HG02798 (cell line): ENCODE measurements at regions not wholly inside any gene's neighbourhood (a gene's known extent, or its start where the extent isn't known, plus 50 kb on each side); places are given as distances from the start of the nearest gene placed in this dataset.

Experiments
- ATAC-seq: cut with Tn5 transposase; IDR thresholded peaks from one replicate; pipeline ENCODE4 v1.9.1; 2021; ENCODE audit warnings: mild to moderate bottlenecking; ENCODE audit not compliant: unreplicated experiment, poor library complexity

DNA sequence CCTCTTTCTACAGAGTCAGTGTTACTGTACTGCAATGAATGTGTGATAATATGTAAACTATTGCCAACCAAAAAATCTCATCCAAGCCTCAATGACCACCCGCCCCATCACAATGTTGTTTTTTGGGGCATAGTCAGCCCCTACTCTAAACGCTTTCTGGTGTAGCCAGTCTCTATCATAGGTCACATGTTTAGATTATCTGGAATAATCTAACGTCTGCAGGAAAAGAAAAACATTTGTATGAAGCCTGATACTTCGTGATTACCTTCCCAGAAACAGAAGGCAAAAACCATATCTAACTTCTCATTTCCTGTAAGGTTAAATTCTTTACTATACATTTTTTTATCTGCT, 1331.8 kb upstream of the GBE1 start:
- ATAC-seq, result no peak

DNA sequence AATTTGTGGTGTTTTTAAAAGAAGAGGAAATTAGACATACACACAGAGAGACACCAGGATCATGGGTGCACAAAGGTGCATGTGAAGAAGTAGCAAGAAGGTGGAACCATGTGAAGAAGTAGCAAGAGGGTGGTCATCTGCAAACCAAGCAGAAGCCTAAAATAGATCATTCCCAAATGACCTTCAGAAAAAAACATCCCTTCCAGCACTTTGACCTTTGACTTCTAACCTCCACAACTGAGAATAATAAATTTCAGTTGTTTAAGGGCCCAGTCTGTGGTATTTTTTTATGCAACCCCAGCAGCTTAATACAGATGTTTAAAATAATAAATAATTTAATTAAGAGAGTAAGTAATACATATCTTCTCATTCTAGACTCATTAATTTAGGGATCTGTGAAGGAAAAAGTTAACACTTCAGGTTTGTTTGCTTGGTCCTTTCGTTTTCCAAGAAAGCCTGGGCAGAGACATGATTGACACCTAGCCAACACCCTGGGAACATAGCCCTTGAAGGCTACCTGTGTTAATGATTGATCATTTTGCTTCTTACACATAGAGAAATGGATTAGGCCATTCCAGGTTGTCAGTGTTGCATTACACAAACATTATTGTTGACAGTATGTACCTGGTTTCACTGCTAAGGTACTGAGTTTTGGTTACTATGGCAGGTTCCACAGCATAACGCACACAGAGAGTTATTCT, 1331.2 kb upstream of the GBE1 start:
- no peak for ATAC-seq

GRCh38 chr3:83076041-83076440, 1314.6 kb upstream of the GBE1 start:
- ATAC-seq, result no peak

DNA sequence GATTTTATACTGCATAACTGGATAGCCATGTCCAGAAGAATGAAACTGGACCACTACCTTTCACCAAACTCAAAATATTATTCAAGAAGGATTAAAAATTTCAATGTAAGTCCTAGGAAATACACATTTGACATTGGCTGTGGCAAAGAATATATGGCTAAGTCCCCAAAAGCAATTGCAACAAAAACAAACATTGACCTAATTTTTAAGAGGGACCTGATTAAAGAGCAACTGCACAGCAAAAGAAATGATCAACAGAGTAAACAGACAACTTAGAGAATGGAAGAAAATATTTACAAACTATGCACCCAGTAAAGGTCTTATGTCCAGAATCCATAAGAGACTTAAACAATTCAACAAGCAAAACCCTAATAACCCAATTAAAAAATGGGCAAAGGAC, 1313.0 kb upstream of the GBE1 start:
- no peak for ATAC-seq

GRCh38 chr3:83065851-83066460, 1304.5 kb upstream of the GBE1 start:
- ATAC-seq, result no peak

GRCh38 chr3:83063446-83063845, 1302.0 kb upstream of the GBE1 start:
- no peak for ATAC-seq

DNA sequence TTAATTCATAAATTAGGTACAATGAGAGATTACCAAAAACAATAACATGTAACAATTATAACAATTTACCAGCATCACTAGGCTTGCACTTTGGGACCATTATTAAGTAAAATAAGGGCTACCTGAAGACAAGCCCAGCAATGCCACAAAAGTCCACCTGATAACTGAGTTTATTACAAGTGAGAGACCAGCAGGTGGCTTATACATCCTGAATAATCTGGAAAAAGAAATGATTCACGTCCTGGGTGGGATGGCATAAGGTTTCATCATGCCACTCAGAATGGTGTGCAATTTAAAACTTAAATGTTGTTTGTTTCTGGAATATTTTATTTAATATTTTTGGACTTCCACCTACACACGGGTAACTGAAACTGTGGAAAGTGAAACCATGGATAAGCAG, 1287.1 kb upstream of the GBE1 start:
- ATAC-seq, result no peak

GRCh38 chr3:83039422-83039821, 1278.0 kb upstream of the GBE1 start:
- ATAC-seq, result no peak

DNA sequence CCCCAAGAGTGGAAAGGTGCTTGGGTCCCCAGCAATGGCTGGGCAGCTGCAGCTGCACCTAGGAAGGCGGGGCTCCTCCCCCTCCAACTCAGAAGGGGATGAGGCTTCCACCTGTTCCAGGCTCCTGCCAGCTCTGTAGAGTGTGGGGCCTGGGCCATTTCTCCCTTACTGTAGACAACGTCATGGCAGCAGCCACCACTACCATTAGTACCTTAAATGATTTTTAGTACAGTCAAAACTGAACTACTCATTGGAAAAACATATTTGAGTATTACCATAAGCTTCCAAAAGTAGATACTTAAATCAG, 1274.2 kb upstream of the GBE1 start:
- no peak for ATAC-seq

DNA sequence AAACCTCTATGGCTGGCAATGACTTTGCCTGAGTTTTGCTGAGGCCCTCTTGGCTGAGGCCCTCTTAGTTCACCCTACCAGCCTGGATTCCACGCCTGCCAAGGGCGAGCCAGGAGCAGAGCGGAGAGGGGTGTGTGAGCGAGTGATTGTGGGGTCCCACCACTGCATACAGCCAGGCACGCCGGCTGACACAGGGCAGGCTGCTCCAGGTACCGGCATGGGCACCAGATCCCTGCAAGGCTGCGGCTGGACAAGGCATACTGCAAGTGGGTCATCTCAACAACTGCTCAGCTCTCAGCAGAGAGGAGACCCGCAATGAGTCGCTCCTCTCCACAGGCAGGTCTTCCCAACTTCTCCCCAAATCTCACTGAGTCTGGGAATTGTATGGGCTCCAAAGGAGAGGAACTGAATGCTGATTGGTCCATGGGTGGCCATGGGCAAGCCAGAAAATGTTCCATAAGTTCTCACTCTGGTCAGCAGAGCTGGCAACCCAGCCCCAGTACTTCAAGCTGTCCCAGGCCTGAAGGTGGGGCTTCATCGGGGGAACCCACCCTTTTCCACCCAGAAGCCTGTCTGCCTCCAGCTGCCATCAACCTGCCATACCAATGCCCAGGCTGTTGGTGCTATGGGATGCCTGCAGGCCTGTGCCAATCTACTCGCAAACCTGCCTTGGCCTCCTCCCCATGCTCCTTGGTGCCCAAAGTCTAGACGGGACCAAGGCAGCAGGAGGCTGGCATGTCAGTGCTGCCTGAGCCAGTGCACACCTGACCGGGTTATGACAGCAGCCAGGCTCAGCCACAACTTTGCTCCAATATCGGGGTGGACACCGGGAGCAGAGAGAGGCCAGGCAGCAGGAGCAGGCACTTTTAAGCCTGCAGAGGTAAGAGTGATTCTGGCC, 1273.6 kb upstream of the GBE1 start:
- ATAC-seq, result no peak

DNA sequence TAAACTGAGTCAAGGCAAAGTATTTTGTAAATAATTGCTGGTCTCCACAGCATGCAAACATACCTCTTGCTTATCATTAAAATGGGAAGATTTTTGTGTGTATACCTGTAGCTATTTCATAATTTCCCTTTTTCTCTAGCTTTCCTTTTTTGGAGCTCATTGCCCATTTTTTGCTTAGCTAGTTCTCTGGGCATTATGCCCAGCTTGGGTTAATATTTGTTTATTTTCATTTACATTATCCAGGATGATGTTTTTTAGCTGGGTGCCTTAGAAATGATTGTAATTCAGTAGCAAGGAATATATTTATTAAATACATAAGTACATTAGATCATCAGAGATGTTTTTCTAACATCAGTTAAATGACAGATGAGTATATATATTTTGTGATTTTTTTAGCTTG, 1271.7 kb upstream of the GBE1 start:
- ATAC-seq, result no peak

DNA sequence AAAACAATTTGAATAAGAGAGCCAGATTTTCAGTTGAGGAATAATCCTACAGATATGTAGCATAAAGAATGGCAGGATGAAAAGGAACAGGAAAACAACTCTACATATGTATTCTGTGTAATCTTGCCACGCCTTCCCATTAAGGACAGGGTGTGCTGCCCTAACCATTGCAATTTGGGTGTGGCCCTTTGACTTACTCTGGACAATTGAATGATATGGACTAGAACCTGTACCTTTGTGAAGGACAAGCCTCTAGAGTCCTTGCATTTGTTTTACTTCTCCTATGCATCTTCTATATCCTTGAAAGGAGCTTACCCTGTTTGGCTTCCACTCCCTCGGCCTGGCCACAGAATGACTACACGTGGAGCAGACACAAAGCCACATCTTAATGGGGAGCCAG, 1261.6 kb upstream of the GBE1 start:
- ATAC-seq, result no peak

DNA sequence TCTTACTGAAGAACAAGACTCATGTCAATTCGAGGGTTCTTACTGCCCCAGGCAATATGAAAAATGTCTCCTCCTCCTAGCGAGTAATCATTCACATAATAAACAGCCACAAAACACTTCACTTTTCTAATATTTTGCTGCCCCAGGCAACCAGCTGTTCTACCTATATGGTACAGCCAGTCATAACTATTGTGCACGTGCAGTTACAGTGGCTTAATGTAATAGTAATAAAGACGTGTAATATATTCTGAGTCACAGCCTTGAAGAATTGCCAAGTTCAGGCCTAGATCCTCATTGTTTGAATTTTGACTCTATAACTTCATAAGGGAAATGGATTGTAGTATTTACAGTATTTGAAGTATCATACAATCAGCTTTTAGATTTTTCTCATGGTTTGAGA, 1250.0 kb upstream of the GBE1 start:
- ATAC-seq, result no peak

DNA sequence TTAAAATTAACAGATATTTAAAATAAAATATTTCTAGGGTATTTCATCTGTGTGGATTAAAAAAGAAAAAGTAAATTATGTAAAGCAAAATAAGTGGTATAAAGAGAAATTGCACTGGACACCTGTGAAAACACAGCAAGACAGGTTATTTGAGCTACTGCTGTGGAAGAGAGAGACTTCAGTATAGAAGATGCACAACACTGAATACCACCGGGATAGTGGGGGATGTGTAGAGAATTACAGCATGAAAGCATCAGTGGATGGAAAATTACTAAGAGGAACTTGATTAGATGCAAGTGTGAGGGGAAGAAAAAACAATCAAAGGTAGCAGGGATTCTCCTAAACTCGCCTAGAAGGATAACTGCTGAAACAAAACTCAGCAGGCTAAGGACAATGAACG, 1242.5 kb upstream of the GBE1 start:
- no peak for ATAC-seq

DNA sequence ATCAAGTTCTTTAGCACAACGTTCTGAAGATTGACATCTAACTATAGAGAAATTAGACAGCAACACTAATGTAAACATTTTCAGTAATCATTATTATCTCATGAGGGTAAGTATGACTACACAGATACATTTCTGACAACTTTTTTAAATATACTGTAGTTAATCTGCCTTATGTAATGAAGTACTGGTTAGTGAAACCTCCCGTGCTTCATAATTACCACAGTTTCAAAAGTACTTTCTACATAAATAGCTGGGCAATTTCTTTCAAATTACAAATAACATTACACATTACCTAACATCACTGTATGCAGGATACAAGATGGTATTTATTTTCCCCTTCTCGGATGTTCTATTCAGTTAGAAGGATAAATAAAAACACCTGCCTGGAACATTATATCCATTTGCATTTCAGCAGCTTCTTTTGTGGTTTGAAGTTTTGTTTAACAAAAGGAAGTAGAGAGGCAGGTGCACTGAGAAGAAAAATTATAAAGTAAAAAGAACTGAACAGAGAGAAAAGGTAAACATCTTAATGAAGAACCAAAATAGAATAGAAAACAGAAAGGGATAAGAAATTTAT, 1241.5 kb upstream of the GBE1 start:
- no peak for ATAC-seq

DNA sequence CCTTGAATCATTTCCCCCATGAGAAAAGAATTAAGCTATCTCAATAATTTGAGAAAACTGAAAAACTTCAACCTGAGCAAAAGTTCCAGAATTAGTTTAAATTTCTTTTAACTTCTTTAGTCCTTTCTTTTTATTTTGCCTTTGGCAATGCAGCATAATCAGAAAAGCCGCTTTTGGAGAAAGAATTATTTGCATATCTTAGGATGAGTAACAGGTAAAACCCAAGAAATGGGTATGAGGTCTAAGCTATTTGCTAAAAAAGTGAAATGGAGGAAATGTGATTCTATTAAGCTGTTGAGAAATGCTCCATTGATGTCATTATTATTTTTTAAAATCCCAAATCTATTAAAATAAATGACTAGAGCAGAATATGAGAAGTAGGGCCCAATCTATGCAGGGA, 1238.3 kb upstream of the GBE1 start:
- ATAC-seq, result no peak

DNA sequence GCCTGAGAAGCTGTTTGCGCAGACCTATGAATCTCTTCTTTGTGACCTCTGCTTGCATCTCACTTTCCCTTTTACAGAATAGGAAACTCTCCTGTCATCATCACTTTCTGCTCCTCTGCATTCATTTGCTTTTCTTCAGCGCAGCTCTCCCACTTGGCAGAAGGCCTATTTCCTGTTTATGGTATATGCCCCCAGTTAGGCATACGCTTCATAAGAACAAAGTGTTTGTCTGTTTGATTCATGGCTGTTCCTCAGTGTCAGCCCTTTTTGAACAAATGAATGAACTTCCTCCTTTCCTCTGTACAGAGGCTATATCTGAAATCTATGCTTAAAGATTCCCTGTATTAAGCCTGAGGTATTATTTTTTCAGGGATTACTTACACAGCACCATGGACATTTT, 1216.9 kb upstream of the GBE1 start:
- ATAC-seq, result no peak

GRCh38 chr3:82977871-82978270, 1216.4 kb upstream of the GBE1 start:
- no peak for ATAC-seq

- ATAC-seq, result no peak
Measured at GRCh38 chr3:82973791-82974190, 1212.3 kb upstream of the GBE1 start.

DNA sequence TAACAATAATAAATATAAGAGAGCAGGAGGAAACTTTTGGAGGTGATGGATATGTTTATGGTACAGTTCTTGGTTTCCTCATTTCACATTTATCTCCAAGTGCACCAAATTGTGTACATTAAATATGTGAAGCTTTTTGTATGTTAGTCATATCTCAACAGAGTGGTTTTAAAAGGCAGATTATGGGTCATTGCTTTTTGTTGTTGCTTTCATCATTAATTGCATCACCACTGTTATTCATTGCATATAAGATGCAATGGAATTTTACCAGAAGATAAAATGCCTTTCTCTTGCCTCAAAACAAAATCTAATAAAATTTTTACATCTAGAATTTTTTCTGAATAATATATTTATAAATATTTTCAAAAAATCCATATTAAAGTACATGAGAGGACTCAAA, 1198.9 kb upstream of the GBE1 start:
- no peak for ATAC-seq

- no peak for ATAC-seq
Measured at GRCh38 chr3:82957696-82958095, 1196.3 kb upstream of the GBE1 start.
